ENCODE measurements at regions not wholly inside any gene's neighbourhood (a gene's known extent, or its start where the extent isn't known, plus 50 kb on each side); places are given as distances from the start of the nearest gene placed in this dataset.

DNA sequence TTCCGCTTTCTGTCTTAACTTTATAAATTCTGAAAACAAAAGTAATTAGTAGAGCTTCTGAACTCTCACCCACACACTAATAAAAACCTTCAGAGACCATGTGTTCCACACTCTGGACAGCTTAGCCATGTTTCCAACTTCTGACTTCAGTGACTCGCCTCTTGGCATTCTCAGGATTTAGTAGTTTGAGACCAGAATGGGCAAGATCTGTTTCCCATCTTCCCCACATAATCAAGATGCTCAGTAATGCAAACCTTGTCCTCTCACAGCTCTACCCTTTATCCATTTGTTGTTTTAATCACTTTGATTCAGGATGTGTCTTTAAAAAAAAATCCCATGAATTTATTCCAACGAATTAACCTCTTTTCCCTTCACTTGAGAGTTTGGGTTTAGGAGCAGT lies 166.6 kb upstream of the SLC24A5 start:
- no peaks in the 10 kb centered on the region for H3K9me2 ChIP-seq (ENCODE audit: insufficient read depth, low read length)
- H2AFZ ChIP-seq (ENCODE audit: low read depth, low read length) = no peak overlapping the region
- no peaks in the 10 kb centered on the region for H4K20me1 ChIP-seq (ENCODE audit: insufficient read depth)
- H3K27ac ChIP-seq (ENCODE audit: low read length) = no peak overlapping the region
- H3F3A ChIP-seq (ENCODE audit: insufficient read depth, low read length, poor library complexity, severe bottlenecking) = no peaks in the 10 kb centered on the region
- H3K4me2 ChIP-seq (ENCODE audit: low read length) = no peak overlapping the region
- no peak overlapping the region for H3K4me3 ChIP-seq (ENCODE audit: low read length)
- H3K9ac ChIP-seq (ENCODE audit: low read length) = no peak overlapping the region
- H3K79me2 ChIP-seq (replicated peaks; ENCODE audit: insufficient read depth, low read length) = no peaks in the 10 kb centered on the region
- TF ChIP-seq, protein P1, sequence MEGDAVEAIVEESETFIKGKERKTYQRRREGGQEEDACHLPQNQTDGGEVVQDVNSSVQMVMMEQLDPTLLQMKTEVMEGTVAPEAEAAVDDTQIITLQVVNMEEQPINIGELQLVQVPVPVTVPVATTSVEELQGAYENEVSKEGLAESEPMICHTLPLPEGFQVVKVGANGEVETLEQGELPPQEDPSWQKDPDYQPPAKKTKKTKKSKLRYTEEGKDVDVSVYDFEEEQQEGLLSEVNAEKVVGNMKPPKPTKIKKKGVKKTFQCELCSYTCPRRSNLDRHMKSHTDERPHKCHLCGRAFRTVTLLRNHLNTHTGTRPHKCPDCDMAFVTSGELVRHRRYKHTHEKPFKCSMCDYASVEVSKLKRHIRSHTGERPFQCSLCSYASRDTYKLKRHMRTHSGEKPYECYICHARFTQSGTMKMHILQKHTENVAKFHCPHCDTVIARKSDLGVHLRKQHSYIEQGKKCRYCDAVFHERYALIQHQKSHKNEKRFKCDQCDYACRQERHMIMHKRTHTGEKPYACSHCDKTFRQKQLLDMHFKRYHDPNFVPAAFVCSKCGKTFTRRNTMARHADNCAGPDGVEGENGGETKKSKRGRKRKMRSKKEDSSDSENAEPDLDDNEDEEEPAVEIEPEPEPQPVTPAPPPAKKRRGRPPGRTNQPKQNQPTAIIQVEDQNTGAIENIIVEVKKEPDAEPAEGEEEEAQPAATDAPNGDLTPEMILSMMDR (IDR thresholded peaks at IDR 0.05; ENCODE audit: poor library complexity, severe bottlenecking) = no peak
- TF ChIP-seq MXI1 (conservative IDR thresholded peaks at IDR 0.05; ENCODE audit: poor library complexity, severe bottlenecking) = no peak
- no peak for TF ChIP-seq EP300 (conservative IDR thresholded peaks at IDR 0.05; ENCODE audit: poor library complexity, severe bottlenecking)
- TF ChIP-seq, protein P2, sequence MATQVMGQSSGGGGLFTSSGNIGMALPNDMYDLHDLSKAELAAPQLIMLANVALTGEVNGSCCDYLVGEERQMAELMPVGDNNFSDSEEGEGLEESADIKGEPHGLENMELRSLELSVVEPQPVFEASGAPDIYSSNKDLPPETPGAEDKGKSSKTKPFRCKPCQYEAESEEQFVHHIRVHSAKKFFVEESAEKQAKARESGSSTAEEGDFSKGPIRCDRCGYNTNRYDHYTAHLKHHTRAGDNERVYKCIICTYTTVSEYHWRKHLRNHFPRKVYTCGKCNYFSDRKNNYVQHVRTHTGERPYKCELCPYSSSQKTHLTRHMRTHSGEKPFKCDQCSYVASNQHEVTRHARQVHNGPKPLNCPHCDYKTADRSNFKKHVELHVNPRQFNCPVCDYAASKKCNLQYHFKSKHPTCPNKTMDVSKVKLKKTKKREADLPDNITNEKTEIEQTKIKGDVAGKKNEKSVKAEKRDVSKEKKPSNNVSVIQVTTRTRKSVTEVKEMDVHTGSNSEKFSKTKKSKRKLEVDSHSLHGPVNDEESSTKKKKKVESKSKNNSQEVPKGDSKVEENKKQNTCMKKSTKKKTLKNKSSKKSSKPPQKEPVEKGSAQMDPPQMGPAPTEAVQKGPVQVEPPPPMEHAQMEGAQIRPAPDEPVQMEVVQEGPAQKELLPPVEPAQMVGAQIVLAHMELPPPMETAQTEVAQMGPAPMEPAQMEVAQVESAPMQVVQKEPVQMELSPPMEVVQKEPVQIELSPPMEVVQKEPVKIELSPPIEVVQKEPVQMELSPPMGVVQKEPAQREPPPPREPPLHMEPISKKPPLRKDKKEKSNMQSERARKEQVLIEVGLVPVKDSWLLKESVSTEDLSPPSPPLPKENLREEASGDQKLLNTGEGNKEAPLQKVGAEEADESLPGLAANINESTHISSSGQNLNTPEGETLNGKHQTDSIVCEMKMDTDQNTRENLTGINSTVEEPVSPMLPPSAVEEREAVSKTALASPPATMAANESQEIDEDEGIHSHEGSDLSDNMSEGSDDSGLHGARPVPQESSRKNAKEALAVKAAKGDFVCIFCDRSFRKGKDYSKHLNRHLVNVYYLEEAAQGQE (IDR thresholded peaks at IDR 0.05; ENCODE audit: borderline replicate concordance) = no peak
- no peak for TF ChIP-seq POLR2AphosphoS5 (IDR thresholded peaks at IDR 0.05)
- no peaks in the 10 kb centered on the region for H3K27me3 ChIP-seq (ENCODE audit: insufficient read depth, low read depth, low read length)
- no peaks in the 10 kb centered on the region for H3K36me3 ChIP-seq (ENCODE audit: insufficient read depth, low read length)
- H3K9me3 ChIP-seq (ENCODE audit: low read length) = no peaks in the 10 kb centered on the region

DNA sequence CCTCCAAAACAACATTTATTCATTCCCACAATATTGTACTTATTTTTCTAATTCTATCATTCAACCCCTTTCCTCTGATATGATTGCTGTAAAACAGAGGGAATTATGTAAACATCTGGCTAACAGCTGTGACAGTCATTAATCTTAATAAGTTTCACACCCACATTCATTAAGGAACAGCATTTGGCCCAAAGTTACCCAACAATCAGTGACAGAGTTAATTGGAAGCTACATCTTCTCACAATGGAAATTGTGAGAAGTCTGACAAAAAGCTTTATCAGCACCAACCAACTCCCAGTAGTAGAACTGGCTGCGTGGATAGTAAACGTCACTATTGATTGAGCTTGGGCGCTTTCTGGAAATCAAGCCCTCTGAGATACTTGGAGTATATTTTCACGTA lies 165.8 kb upstream of the SLC24A5 start:
- no peak overlapping the region for H3K4me3 ChIP-seq (ENCODE audit: low read length)
- no peak overlapping the region for H3K27ac ChIP-seq (ENCODE audit: low read length)
- H3K4me2 ChIP-seq (ENCODE audit: low read length) = no peak overlapping the region
- no peaks in the 10 kb centered on the region for H4K20me1 ChIP-seq (ENCODE audit: insufficient read depth)
- no peaks in the 10 kb centered on the region for H3K79me2 ChIP-seq (replicated peaks; ENCODE audit: insufficient read depth, low read length)
- TF ChIP-seq, protein P1 (IDR thresholded peaks at IDR 0.05; ENCODE audit: poor library complexity, severe bottlenecking) = no peak
- TF ChIP-seq SMC3 (conservative IDR thresholded peaks at IDR 0.05; ENCODE audit: poor library complexity) = no peak
- no peaks in the 10 kb centered on the region for H3K9me2 ChIP-seq (ENCODE audit: insufficient read depth, low read length)
- H3K9me3 ChIP-seq (ENCODE audit: low read length) = no peaks in the 10 kb centered on the region
- H3F3A ChIP-seq (ENCODE audit: insufficient read depth, low read length, poor library complexity, severe bottlenecking) = no peaks in the 10 kb centered on the region
- H3K36me3 ChIP-seq (ENCODE audit: insufficient read depth, low read length) = no peaks in the 10 kb centered on the region
- no peak overlapping the region for H3K9ac ChIP-seq (ENCODE audit: low read length)
- H2AFZ ChIP-seq (ENCODE audit: low read depth, low read length) = no peak overlapping the region
- no peaks in the 10 kb centered on the region for H3K27me3 ChIP-seq (ENCODE audit: insufficient read depth, low read depth, low read length)
